Glutamatergic neuron (in vitro differentiated cells): ENCODE measurements at regions not wholly inside any gene's neighbourhood (a gene's known extent, or its start where the extent isn't known, plus 50 kb on each side); places are given as distances from the start of the nearest gene placed in this dataset.

Experiments
- DNase-seq: peaks from one replicate; pipeline ENCODE4 v3.0.0; 2022
- H3K27ac Mint-ChIP-seq: one replicate; pipeline ENCODE4 v1.8.0; 2020; ENCODE audit warnings: mild to moderate bottlenecking, mixed read lengths, inconsistent platforms; ENCODE audit not compliant: unreplicated experiment
- H3K27me3 Mint-ChIP-seq: one replicate; pipeline ENCODE4 v1.8.0; 2020; ENCODE audit warnings: mild to moderate bottlenecking, moderate library complexity, mixed read lengths, inconsistent platforms; ENCODE audit not compliant: unreplicated experiment
- H3K36me3 Mint-ChIP-seq: one replicate; pipeline ENCODE4 v1.8.0; 2020; ENCODE audit warnings: mild to moderate bottlenecking, mixed read lengths, inconsistent platforms; ENCODE audit not compliant: unreplicated experiment
- H3K4me1 Mint-ChIP-seq: one replicate; pipeline ENCODE4 v1.8.0; 2020; ENCODE audit warnings: mild to moderate bottlenecking, low read depth, mixed read lengths, inconsistent platforms; ENCODE audit not compliant: unreplicated experiment
- H3K4me3 Mint-ChIP-seq: one replicate; pipeline ENCODE4 v1.8.0; 2020; ENCODE audit warnings: mild to moderate bottlenecking, mixed read lengths, inconsistent platforms; ENCODE audit not compliant: unreplicated experiment
- H3K9me3 Mint-ChIP-seq: one replicate; pipeline ENCODE4 v1.8.0; 2020; ENCODE audit warnings: mild to moderate bottlenecking, moderate library complexity, mixed read lengths, inconsistent platforms; ENCODE audit not compliant: unreplicated experiment
- CTCF ChIP-seq: fragments of 200-600 bp; sonication (generic); IDR thresholded peaks from one replicate; pipeline ENCODE4 v1.5.0; 2021; ENCODE audit not compliant: partially characterized antibody, unreplicated experiment

GRCh38 chrX:38861489-38861888 is 60.2 kb downstream of the MID1IP1 start:
- H3K27ac Mint-ChIP-seq, result no peak overlapping the region
- no peaks in the 10 kb centered on the region for H3K36me3 Mint-ChIP-seq
- peaks cover 2% of the 10 kb centered on the region for H3K27me3 Mint-ChIP-seq
- no peak for TF ChIP-seq CTCF
- no peak for DNase-seq
- H3K4me1 Mint-ChIP-seq, result no peaks in the 10 kb centered on the region
- no peak overlapping the region for H3K4me3 Mint-ChIP-seq
- peaks cover 3% of the 10 kb centered on the region for H3K9me3 Mint-ChIP-seq

GRCh38 chrX:38862100-38862499 is 60.8 kb downstream of the MID1IP1 start:
- no peaks in the 10 kb centered on the region for H3K36me3 Mint-ChIP-seq
- H3K27ac Mint-ChIP-seq, result no peak overlapping the region
- DNase-seq, result no peak

GRCh38 chrX:38864165-38864564 is 62.9 kb downstream of the MID1IP1 start:
- no peaks in the 10 kb centered on the region for H3K9me3 Mint-ChIP-seq
- H3K27ac Mint-ChIP-seq, result no peak overlapping the region
- no peaks in the 10 kb centered on the region for H3K27me3 Mint-ChIP-seq
- no peak for TF ChIP-seq CTCF
- no peaks in the 10 kb centered on the region for H3K4me1 Mint-ChIP-seq
- no peak overlapping the region for H3K4me3 Mint-ChIP-seq
- H3K36me3 Mint-ChIP-seq, result no peaks in the 10 kb centered on the region
- DNase-seq, result no peak

More at GRCh38 chrX:38862100-38862499, 60.8 kb downstream of the MID1IP1 start:
- no peak for TF ChIP-seq CTCF
- Mint-ChIP-seq H3K27me3 (peaks cover 2% of the 10 kb centered on the region), H3K4me1 (no peaks in the 10 kb centered on the region), H3K4me3 (no peak overlapping the region), H3K9me3 (peaks cover 3% of the 10 kb centered on the region)

- peaks cover 2% of the 10 kb centered on the region for H3K9me3 Mint-ChIP-seq
- H3K27ac Mint-ChIP-seq, result no peak overlapping the region
- no peaks in the 10 kb centered on the region for H3K27me3 Mint-ChIP-seq
- no peak for DNase-seq
- no peaks in the 10 kb centered on the region for H3K36me3 Mint-ChIP-seq
- TF ChIP-seq CTCF, result no peak
- no peaks in the 10 kb centered on the region for H3K4me1 Mint-ChIP-seq
- no peak overlapping the region for H3K4me3 Mint-ChIP-seq
Observed at GRCh38 chrX:38868321-38868720, 67.1 kb downstream of the MID1IP1 start.

- DNase-seq, result no peak
- Mint-ChIP-seq H3K27me3 (no peaks in the 10 kb centered on the region), H3K27ac (no peak overlapping the region), H3K9me3 (peaks cover 2% of the 10 kb centered on the region), H3K4me3 (no peak overlapping the region), H3K36me3 (no peaks in the 10 kb centered on the region), H3K4me1 (no peaks in the 10 kb centered on the region)
- no peak for TF ChIP-seq CTCF
Observed at GRCh38 chrX:38868941-38869401, 67.7 kb downstream of the MID1IP1 start.
